Adrenal gland (tissue), 9 donors: ENCODE measurements at regions not wholly inside any gene's neighbourhood (a gene's known extent, or its start where the extent isn't known, plus 50 kb on each side); places are given as distances from the start of the nearest gene placed in this dataset.

ENCODE experiments used
- DNase-seq, 7 donors: peaks; one replicate each; pipeline ENCODE4 v3.0.0-alpha.2; 2019 to 2020
- H3K27ac ChIP-seq, 5 donors: fragments of 200-600 bp; sonication (generic) in 4 of 5; 1 replicate in 3 of 5; 2 replicates in 2 of 5; pipeline versions ENCODE4 v1.5.1 to v1.8.0; 2016 to 2020; ENCODE audit warnings: mild to moderate bottlenecking in 1 of 5
- H3K27me3 ChIP-seq: fragments of 200-600 bp; 2 replicates; pipeline ENCODE4 v1.8.0; 2021
- H3K36me3 ChIP-seq, 2 donors: fragments of 200-600 bp; replicated peaks in 1 of 2; 1 replicate in 1 of 2; 2 replicates in 1 of 2; pipeline versions ENCODE4 v1.5.1 to v1.8.0; 2018 to 2022
- H3K4me1 ChIP-seq, 2 donors: fragments of 200-600 bp; replicated peaks in 1 of 2; 1 replicate in 1 of 2; 2 replicates in 1 of 2; pipeline versions ENCODE4 v1.5.1 to v1.8.0; 2018 to 2021
- H3K4me3 ChIP-seq, 4 donors: fragments of 200-600 bp; sonication (generic) in 3 of 4; one replicate each; pipeline ENCODE4 v1.5.1; 2016 to 2018
- H3K9me3 ChIP-seq, 3 donors: fragments of 200-600 bp; sonication (generic) in 1 of 3; replicated peaks in 1 of 3; 1 replicate in 2 of 3; 2 replicates in 1 of 3; pipeline versions ENCODE4 v1.5.1 to v1.8.0; 2016 to 2021
- POLR2A ChIP-seq, 2 donors: fragments of 450-650 bp; IDR thresholded peaks; one replicate each; pipeline ENCODE4 v1.6.1; 2017; ENCODE audit warnings: antibody characterized with exemption in 2 of 2, mild to moderate bottlenecking in 2 of 2, moderate library complexity in 1 of 2
- WGBS, 4 donors: extraction: QIAGEN DNeasy Blood & Tissue Kit in 2 of 4; methylation state at CpG; one replicate each; pipeline versions ENCODE4 v1.1.5 to v1.1.7; 2013 to 2017; 5-methylcytosine and 5-hydroxymethylcytosine counted together
- intact Hi-C, 2 donors: fragments of 100-400 bp; cut with DNase I; formaldehyde crosslinking; loops; one replicate each; pipeline versions ENCODE4 v1.14.1 to v1.15.0; 2022 to 2023
- TF ChIP-seq, protein P1 (sequence below), 6 experiments: fragments of 450-650 bp in 4 of 6; fragments of 200-600 bp in 2 of 6; sonication (generic) in 1 of 6; IDR thresholded peaks; 1 replicate in 5 of 6; 2 replicates in 1 of 6; pipeline versions ENCODE4 v1.5.1 to v1.8.0; 2016 to 2021; ENCODE audit warnings: antibody characterized with exemption in 6 of 6, mild to moderate bottlenecking in 2 of 6, moderate library complexity in 1 of 6
- donor health status: healthy with polysubstance abuse.
- donor health status: Bipolar disorder and iron deficiency.
- donor health status: DM: yes; HTN: yes; CAD: no.
- donor health status: DM: no; HTN: no; CAD: no.
- donor health status: DM: no; HTN: no; CAD: no.

DNA sequence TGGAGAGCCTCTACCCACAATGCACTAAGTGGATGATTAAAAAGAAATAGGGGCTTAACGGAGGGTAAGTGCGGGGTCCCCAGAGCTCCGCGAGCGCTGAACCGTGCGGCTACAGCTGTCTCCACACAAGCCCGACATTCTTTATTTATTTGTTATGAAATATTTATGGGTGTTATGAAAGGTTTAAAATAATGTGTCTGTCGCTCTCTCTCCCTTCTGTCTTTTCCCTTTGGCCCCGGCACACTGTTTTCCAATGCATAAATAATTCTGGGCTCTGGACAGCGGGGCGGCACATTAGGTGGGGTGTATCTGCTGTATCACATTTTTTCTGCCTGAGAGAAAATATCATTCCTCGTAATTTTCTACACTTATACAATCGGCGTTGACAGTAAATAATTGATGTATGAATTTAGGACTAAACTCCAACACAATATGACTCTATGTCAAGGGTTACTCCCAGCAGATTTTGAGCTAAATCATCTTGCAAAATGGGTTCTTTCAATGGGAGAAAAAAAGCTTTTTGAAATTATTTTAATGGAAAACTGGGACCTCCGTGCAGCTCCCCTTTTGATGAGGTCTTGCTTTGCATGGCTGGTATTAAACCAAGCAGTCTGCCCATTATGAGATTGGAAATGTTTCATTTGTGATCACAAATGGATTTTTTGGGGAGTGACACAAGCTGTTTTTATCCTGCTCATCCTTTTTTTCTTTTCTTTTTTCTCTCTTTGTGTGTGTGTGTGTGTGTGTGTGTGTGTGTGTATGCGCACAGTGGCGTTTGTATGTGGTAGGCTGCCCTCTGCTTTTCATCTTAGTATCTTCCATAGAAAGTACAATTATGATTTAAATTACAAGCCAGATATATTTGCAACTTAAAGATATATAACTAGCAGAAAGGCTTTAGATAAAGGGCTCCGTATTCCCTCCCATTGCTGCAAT, 370.6 kb upstream of the IRX4 start:
- Histone ChIP-seq H3K9me3 (no peaks in the 10 kb centered on the region), H3K4me1 (no peaks in the 10 kb centered on the region), H3K27ac (no peak overlapping the region), H3K27me3 (peaks cover 4% of the 10 kb centered on the region), H3K36me3 (no peaks in the 10 kb centered on the region), H3K4me3 (no peak overlapping the region)
- no peak for TF ChIP-seq POLR2A (IDR thresholded peaks at IDR 0.05)
- TF ChIP-seq, protein P1, sequence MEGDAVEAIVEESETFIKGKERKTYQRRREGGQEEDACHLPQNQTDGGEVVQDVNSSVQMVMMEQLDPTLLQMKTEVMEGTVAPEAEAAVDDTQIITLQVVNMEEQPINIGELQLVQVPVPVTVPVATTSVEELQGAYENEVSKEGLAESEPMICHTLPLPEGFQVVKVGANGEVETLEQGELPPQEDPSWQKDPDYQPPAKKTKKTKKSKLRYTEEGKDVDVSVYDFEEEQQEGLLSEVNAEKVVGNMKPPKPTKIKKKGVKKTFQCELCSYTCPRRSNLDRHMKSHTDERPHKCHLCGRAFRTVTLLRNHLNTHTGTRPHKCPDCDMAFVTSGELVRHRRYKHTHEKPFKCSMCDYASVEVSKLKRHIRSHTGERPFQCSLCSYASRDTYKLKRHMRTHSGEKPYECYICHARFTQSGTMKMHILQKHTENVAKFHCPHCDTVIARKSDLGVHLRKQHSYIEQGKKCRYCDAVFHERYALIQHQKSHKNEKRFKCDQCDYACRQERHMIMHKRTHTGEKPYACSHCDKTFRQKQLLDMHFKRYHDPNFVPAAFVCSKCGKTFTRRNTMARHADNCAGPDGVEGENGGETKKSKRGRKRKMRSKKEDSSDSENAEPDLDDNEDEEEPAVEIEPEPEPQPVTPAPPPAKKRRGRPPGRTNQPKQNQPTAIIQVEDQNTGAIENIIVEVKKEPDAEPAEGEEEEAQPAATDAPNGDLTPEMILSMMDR (IDR thresholded peaks at IDR 0.05): no peak
- intact Hi-C loops: no loop called here
- DNase-seq: no peak
- 39 to 59% (median 53%) methylated on average over 19 of the region's 19 CpGs for WGBS, 4 donors

DNA sequence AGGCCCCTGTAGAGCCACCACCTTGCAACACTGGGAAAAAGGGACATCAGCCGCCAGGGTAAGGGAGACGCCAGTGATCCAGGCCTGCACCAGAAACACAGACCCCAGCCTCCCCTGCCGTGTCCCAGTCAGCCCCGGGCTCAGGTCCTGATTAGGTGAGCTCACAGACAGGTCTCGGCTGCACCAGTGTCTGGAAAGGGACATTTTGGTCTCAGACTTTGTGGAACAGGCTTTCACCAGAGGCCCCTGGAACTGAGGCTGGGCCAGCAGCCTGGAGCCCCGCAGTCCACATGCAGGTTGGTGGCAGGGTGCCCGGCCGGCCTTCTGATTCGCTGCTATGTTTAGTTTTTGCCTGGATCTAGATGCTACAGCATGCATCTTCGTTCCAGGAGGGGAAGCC, 369.0 kb upstream of the IRX4 start:
- Histone ChIP-seq H3K9me3 (no peaks in the 10 kb centered on the region), H3K4me3 (no peak overlapping the region), H3K36me3 (no peaks in the 10 kb centered on the region), H3K27ac (no peak overlapping the region), H3K4me1 (no peaks in the 10 kb centered on the region), H3K27me3 (peaks cover 4% of the 10 kb centered on the region)
- intact Hi-C loops: no loop called here
- DNase-seq: no peak
- TF ChIP-seq, protein P1 (IDR thresholded peaks at IDR 0.05): no peak
- 63 to 84% (median 82%) methylated on average over 4 to 10 of the region's 10 CpGs; no CpG with 5 or more reads in 1 of the 4 donors for WGBS, 4 donors

DNA sequence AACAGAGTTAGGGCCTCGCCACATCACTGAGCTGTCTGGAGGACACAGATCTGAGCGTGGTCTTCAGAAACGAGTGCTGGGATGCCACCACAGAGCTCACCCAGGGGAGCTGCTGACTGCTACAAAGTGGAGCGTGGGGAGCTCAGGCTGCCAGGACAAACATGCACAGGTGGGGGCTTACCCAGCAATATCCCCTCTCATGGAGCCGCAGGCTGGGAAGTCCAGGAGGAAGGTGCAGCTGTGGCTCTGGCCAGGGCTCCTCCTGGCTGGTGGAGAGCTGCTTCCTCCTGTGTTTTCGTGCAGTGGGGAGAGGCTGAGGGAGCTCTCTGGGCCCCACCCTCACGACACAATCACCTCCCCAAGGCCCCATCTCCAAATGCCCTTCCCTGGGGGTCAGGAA, 368.6 kb upstream of the IRX4 start:
- Histone ChIP-seq H3K9me3 (no peaks in the 10 kb centered on the region), H3K27ac (no peak overlapping the region), H3K36me3 (no peaks in the 10 kb centered on the region), H3K4me1 (no peaks in the 10 kb centered on the region), H3K4me3 (no peak overlapping the region), H3K27me3 (peaks cover 4% of the 10 kb centered on the region)
- no peak for DNase-seq
- WGBS, 4 donors: 66 to 83% (median 75%) methylated on average over 3 to 7 of the region's 7 CpGs
- intact Hi-C loops: no loop called here
- no peak for TF ChIP-seq POLR2A (IDR thresholded peaks at IDR 0.05)
- TF ChIP-seq, protein P1 (IDR thresholded peaks at IDR 0.05): no peak

DNA sequence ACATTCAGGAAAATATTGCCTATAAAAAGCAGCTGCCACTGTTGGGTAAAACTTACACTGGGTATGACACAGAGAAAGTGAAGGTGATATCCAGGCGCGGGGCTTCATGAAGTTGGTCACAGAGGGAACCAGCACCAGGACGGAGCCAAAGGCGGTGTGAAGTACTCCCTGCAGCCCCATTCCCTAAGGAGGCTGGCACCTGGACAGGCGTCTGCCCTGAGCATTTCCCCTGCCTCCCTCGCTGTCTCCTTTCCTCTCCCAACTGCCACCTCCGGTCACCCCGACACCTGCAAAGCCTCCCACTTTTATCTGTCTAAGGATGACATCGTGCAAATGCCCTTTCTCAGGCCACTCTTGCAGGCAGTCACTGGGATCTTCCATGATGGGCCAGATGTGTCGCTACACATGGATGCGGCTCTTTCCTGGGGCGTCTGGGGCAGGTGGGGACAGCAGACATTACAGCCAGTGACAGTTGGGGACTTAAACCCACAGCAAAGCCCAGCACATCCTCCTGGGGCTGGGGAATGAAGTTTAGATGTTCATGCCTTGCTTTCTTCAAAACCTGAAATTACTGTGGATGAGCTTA, 367.7 kb upstream of the IRX4 start:
- no peak for DNase-seq
- intact Hi-C loops: no loop called here
- Histone ChIP-seq H3K27ac (no peak overlapping the region), H3K4me1 (no peaks in the 10 kb centered on the region), H3K36me3 (no peaks in the 10 kb centered on the region), H3K27me3 (peaks cover 4% of the 10 kb centered on the region), H3K4me3 (no peak overlapping the region), H3K9me3 (no peaks in the 10 kb centered on the region)
- no peak for TF ChIP-seq POLR2A (IDR thresholded peaks at IDR 0.05)
- TF ChIP-seq, protein P1 (IDR thresholded peaks at IDR 0.05): no peak
- WGBS, 4 donors: 86 to 91% (median 87%) methylated on average over 12 of the region's 12 CpGs
